HEK293 (cell line): ENCODE measurements at regions not wholly inside any gene's neighbourhood (a gene's known extent, or its start where the extent isn't known, plus 50 kb on each side); places are given as distances from the start of the nearest gene placed in this dataset.

Source experiments
- CTCF ChIA-PET: fragments of 350-600 bp; formaldehyde crosslinking; extraction: SDS; loops from one replicate; lab custom pipeline; 2021; ENCODE audit warnings: antibody characterized with exemption; lab: Yijun Ruan, JAX
- POLR2A ChIA-PET: fragments of 300-600 bp; formaldehyde crosslinking; extraction: SDS; loops from one replicate; lab custom pipeline; 2020; ENCODE audit warnings: antibody characterized with exemption, inconsistent platforms; lab: Yijun Ruan, JAX
- H3K27ac ChIP-seq: fragments of 200-500 bp; sonication (Bioruptor generic); 2 replicates; pipeline ENCODE4 v1.5.1; 2014; ENCODE audit warnings: low read depth, low read length, control low read depth, inconsistent platforms; ENCODE audit errors: extremely low read depth
- H3K36me3 ChIP-seq, 2 experiments: fragments of 200-500 bp in 1 of 2; sonication (Bioruptor generic) in 1 of 2; 1 replicate in 1 of 2; 2 replicates in 1 of 2; pipeline ENCODE4 v1.5.1; 2014 to 2017; ENCODE audit warnings: inconsistent platforms in 2 of 2, low read length in 2 of 2; ENCODE audit not compliant: control insufficient read depth in 2 of 2, insufficient read depth in 1 of 2
- H3K4me1 ChIP-seq: fragments of 200-500 bp; sonication (Bioruptor generic); 2 replicates; pipeline ENCODE4 v1.5.1; 2014; ENCODE audit warnings: mild to moderate bottlenecking, low read length, inconsistent platforms; ENCODE audit not compliant: control insufficient read depth, insufficient read depth
- H3K4me3 ChIP-seq: 2 replicates; pipeline ENCODE4 v1.5.1; 2011; ENCODE audit warnings: low read depth, mild to moderate bottlenecking, control low read depth, low read length, moderate library complexity
- H3K9me3 ChIP-seq: fragments of 200-500 bp; sonication (Bioruptor generic); 2 replicates; pipeline ENCODE4 v1.5.1; 2014; ENCODE audit warnings: low read depth, low read length, inconsistent platforms; ENCODE audit not compliant: control insufficient read depth, insufficient read depth
- MYNN ChIP-seq: fragments of 450-650 bp; formaldehyde crosslinking; IDR thresholded peaks from 2 replicates; pipeline ENCODE4 v1.5.1; 2016; ENCODE audit warnings: missing biosample characterization, missing genetic modification characterization, borderline replicate concordance
- PBX3 ChIP-seq: sonication (generic); formaldehyde crosslinking; IDR thresholded peaks from 2 replicates; pipeline ENCODE4 v1.8.1; 2022; ENCODE audit warnings: mild to moderate bottlenecking, moderate library complexity, missing genetic modification reagents
- REST ChIP-seq: fragments of 450-650 bp; formaldehyde crosslinking; IDR thresholded peaks from 2 replicates; pipeline ENCODE4 v1.5.1; 2016; ENCODE audit warnings: missing biosample characterization, missing genetic modification characterization
- ZBTB11 ChIP-seq: fragments of 450-650 bp; formaldehyde crosslinking; conservative IDR thresholded peaks from 2 replicates; pipeline ENCODE4 v1.5.1; 2016; ENCODE audit warnings: low read depth, missing biosample characterization, missing genetic modification characterization
- ZNF114 ChIP-seq: fragments of 450-650 bp; formaldehyde crosslinking; IDR thresholded peaks from 2 replicates; pipeline ENCODE4 v1.5.0; 2017; ENCODE audit warnings: missing biosample characterization, missing genetic modification characterization
- ZNF530 ChIP-seq: fragments of 450-650 bp; formaldehyde crosslinking; IDR thresholded peaks from 2 replicates; pipeline ENCODE4 v1.5.1; 2016; ENCODE audit warnings: low read depth, missing biosample characterization, missing genetic modification characterization
- ZNF610 ChIP-seq: fragments of 450-650 bp; formaldehyde crosslinking; IDR thresholded peaks from 2 replicates; pipeline ENCODE4 v1.5.1; 2016; ENCODE audit warnings: missing biosample characterization, missing genetic modification characterization, borderline replicate concordance
- ZNF623 ChIP-seq: fragments of 450-650 bp; formaldehyde crosslinking; IDR thresholded peaks from 2 replicates; pipeline ENCODE4 v1.5.1; 2016; ENCODE audit warnings: missing biosample characterization, missing genetic modification characterization
- ZNF639 ChIP-seq: fragments of 450-650 bp; formaldehyde crosslinking; IDR thresholded peaks from 2 replicates; pipeline ENCODE4 v1.5.1; 2016; ENCODE audit warnings: missing biosample characterization, missing genetic modification characterization
- ZNF791 ChIP-seq: fragments of 450-650 bp; formaldehyde crosslinking; IDR thresholded peaks from 2 replicates; pipeline ENCODE4 v1.5.1; 2016; ENCODE audit warnings: missing biosample characterization, missing genetic modification characterization
- ZSCAN4 ChIP-seq: fragments of 450-650 bp; formaldehyde crosslinking; IDR thresholded peaks from 2 replicates; pipeline ENCODE4 v1.5.1; 2017; ENCODE audit warnings: missing biosample characterization, missing genetic modification characterization
- ZSCAN5A ChIP-seq: fragments of 450-650 bp; formaldehyde crosslinking; IDR thresholded peaks from 2 replicates; pipeline ENCODE4 v1.5.1; 2016; ENCODE audit warnings: missing biosample characterization, missing genetic modification characterization

GRCh38 chr6:8995156-8995555 lies 559.8 kb upstream of the SLC35B3 start:
- ChIA-PET CTCF (interaction anchor here (0.7 to 1.1 kb wide), 2 partner anchors 13 to 457 kb away, joined by 3 to 4 read pairs; no protein-coding TSS in a partner anchor), POLR2A (no interaction called here)
- no peaks in the 10 kb centered on the region; the same call in 1 of the 2 replicates for H3K9me3 ChIP-seq
- no peak overlapping the region for H3K27ac ChIP-seq
- H3K4me3 ChIP-seq, result no peak overlapping the region
- no peaks in the 10 kb centered on the region for H3K36me3 ChIP-seq
- peaks cover 3% of the 10 kb centered on the region; the same call in 1 of the 2 replicates for H3K4me1 ChIP-seq
- TF ChIP-seq ZBTB11 (no peak), REST (tag by site-specific recombination) (no peak), ZSCAN4 (tag by site-specific recombination) (peak; percentile 94)

GRCh38 chr6:8993111-8993510 lies 557.8 kb upstream of the SLC35B3 start:
- no peaks in the 10 kb centered on the region for H3K36me3 ChIP-seq
- TF ChIP-seq ZSCAN5A (tag by site-specific recombination), result no peak
- no peak for TF ChIP-seq ZNF114 (tag by site-specific recombination)
- no peak for TF ChIP-seq ZNF791 (tag by site-specific recombination)
- no peak for TF ChIP-seq ZNF610 (tag by site-specific recombination)
- TF ChIP-seq ZNF623 (tag by site-specific recombination), result no peak
- no peak for TF ChIP-seq PBX3
- ChIA-PET POLR2A (no interaction called here), CTCF (interaction anchor here (0.6 to 2.6 kb wide), 3 partner anchors 11 to 1151 kb away, joined by 3 to 19 read pairs (median 4); no protein-coding TSS in a partner anchor)
- H3K27ac ChIP-seq, result no peak overlapping the region
- no peak overlapping the region for H3K4me3 ChIP-seq
- H3K4me1 ChIP-seq, result peaks cover 3% of the 10 kb centered on the region; the same call in 1 of the 2 replicates
- H3K9me3 ChIP-seq, result no peaks in the 10 kb centered on the region

GRCh38 chr6:8991844-8992243 lies 556.5 kb upstream of the SLC35B3 start:
- Histone ChIP-seq H3K4me1 (peaks cover 3% of the 10 kb centered on the region; the same call in 1 of the 2 replicates), H3K36me3 (no peaks in the 10 kb centered on the region), H3K27ac (no peak overlapping the region), H3K4me3 (no peak overlapping the region), H3K9me3 (no peaks in the 10 kb centered on the region)
- ChIA-PET POLR2A (interaction anchor here (0.7 kb wide), 1 partner anchor 72 kb away, joined by 3 read pairs; no protein-coding TSS in a partner anchor), CTCF (interaction anchor here (0.5 to 2.6 kb wide), 7 partner anchors 8 to 1437 kb away, joined by 3 to 19 read pairs (median 4); no protein-coding TSS in a partner anchor)
- no peak for TF ChIP-seq ZNF530 (tag by site-specific recombination)
- no peak for TF ChIP-seq MYNN
- no peak for TF ChIP-seq REST (tag by site-specific recombination)
- no peak for TF ChIP-seq ZNF639
- TF ChIP-seq ZNF114 (tag by site-specific recombination), result no peak
- no peak for TF ChIP-seq ZNF610 (tag by site-specific recombination)
